Embryonic facial prominence (tissue), 1 donor: ENCODE measurements at regions not wholly inside any gene's neighbourhood (a gene's known extent, or its start where the extent isn't known, plus 50 kb on each side); places are given as distances from the start of the nearest gene placed in this dataset.
A peak's percentile ranks its signal among the peaks of the same experiment; 100 is the strongest.

Source experiments
- DNase-seq: peaks from one replicate; pipeline ENCODE4 v3.0.0-alpha.2; 2016; ENCODE audit errors: extremely low spot score

GRCh38 chr6:159118924-159119323, 50.3 kb upstream of the FNDC1 start:
- DNase-seq = no peak

GRCh38 chr6:159117563-159117962, 51.6 kb upstream of the FNDC1 start:
- DNase-seq = no peak

- no peak for DNase-seq
Observed at GRCh38 chr6:159117046-159117445, 52.2 kb upstream of the FNDC1 start.

GRCh38 chr6:159116343-159116742, 52.9 kb upstream of the FNDC1 start:
- DNase-seq = no peak

- no peak for DNase-seq
Observed at GRCh38 chr6:159114569-159114968, 54.6 kb upstream of the FNDC1 start.

GRCh38 chr6:159113223-159113622, 56.0 kb upstream of the FNDC1 start:
- no peak for DNase-seq

- no peak for DNase-seq
Observed at GRCh38 chr6:159112714-159113113, 56.5 kb upstream of the FNDC1 start.

GRCh38 chr6:159110748-159111147, 58.5 kb upstream of the FNDC1 start:
- no peak for DNase-seq

- DNase-seq = no peak
Observed at GRCh38 chr6:159110013-159110412, 59.2 kb upstream of the FNDC1 start.

GRCh38 chr6:159109391-159109790, 59.8 kb upstream of the FNDC1 start:
- DNase-seq = no peak

- DNase-seq = no peak
Observed at GRCh38 chr6:159108426-159108985, 60.7 kb upstream of the FNDC1 start.

GRCh38 chr6:159107451-159108260, 61.5 kb upstream of the FNDC1 start:
- no peak for DNase-seq

- no peak for DNase-seq
Observed at GRCh38 chr6:159106627-159107241, 61.9 kb upstream of the TAGAP start.

- no peak for DNase-seq
Observed at GRCh38 chr6:159105716-159106115, 60.9 kb upstream of the TAGAP start.

GRCh38 chr6:159104931-159105330, 60.1 kb upstream of the TAGAP start:
- no peak for DNase-seq

GRCh38 chr6:159104163-159104925, 59.6 kb upstream of the TAGAP start:
- peak; percentile 26 for DNase-seq

- DNase-seq = no peak
Observed at GRCh38 chr6:159103396-159104162, 58.8 kb upstream of the TAGAP start.

- no peak for DNase-seq
Observed at GRCh38 chr6:159102373-159103160, 57.8 kb upstream of the TAGAP start.

GRCh38 chr6:159101656-159102055, 56.9 kb upstream of the TAGAP start:
- DNase-seq = no peak

GRCh38 chr6:159100395-159101182, 55.8 kb upstream of the TAGAP start:
- no peak for DNase-seq
